ENCODE measurements at regions not wholly inside any gene's neighbourhood (a gene's known extent, or its start where the extent isn't known, plus 50 kb on each side); places are given as distances from the start of the nearest gene placed in this dataset.

GRCh38 chr2:88927128-88927527, 235.7 kb downstream of the RPIA start:
- WGBS (ENCODE audit: insufficient coverage), result no CpG with 5 or more reads among the region's 1 CpG
- no peaks in the 10 kb centered on the region for H3K4me1 ChIP-seq (ENCODE audit: control insufficient read depth in 1 of 2, insufficient read depth in 2 of 2, low read length in 2 of 2)
- H4K20me1 ChIP-seq (ENCODE audit: insufficient read depth, low read length), result no peaks in the 10 kb centered on the region
- no peaks in the 10 kb centered on the region for H3K27me3 ChIP-seq (ENCODE audit: control insufficient read depth in 2 of 2, insufficient read depth in 2 of 2, low read length in 2 of 2)
- Mint-ChIP-seq H3K9me3 (no peaks in the 10 kb centered on the region), H3K4me1 (no peaks in the 10 kb centered on the region), H3K36me3 (no peaks in the 10 kb centered on the region), H3K4me3 (no peak overlapping the region), H3K27ac (no peak overlapping the region), H3K27me3 (ENCODE audit: low read depth in 3 of 3) (no peaks in the 10 kb centered on the region)
- no peak overlapping the region for H2AFZ ChIP-seq (ENCODE audit: insufficient read depth, low read depth, low read length, poor library complexity, severe bottlenecking)
- H3K9ac ChIP-seq (ENCODE audit: insufficient read depth, low read length, poor library complexity, severe bottlenecking), result no peak overlapping the region
- H3K36me3 ChIP-seq (replicated peaks in 1 of 2; ENCODE audit: control insufficient read depth in 1 of 2, insufficient read depth in 2 of 2, low read length in 2 of 2), result no peaks in the 10 kb centered on the region
- no peak overlapping the region for H3K4me3 ChIP-seq (replicated peaks in 1 of 3; ENCODE audit: low read depth in 2 of 3, low read length in 3 of 3)
- no peak for DNase-seq
- no peak overlapping the region for H3K27ac ChIP-seq (ENCODE audit: low read depth in 1 of 2, low read length in 2 of 2)
- no peaks in the 10 kb centered on the region for H3K9me3 ChIP-seq (replicated peaks in 1 of 2; ENCODE audit: control insufficient read depth in 1 of 2, insufficient read depth in 1 of 2, low read length in 2 of 2)
- H3K79me2 ChIP-seq (ENCODE audit: insufficient read depth, low read length), result no peaks in the 10 kb centered on the region
- no peak for TF ChIP-seq CTCF (IDR thresholded peaks at IDR 0.05)
- intact Hi-C loops (cut with micrococcal nuclease), result no loop called here
- no peak overlapping the region for H3K4me2 ChIP-seq (replicated peaks; ENCODE audit: extremely low read depth, low read length, poor library complexity, severe bottlenecking)

- H3K9me3 Mint-ChIP-seq, result no peaks in the 10 kb centered on the region
- no peaks in the 10 kb centered on the region for H3K9me3 ChIP-seq (replicated peaks in 1 of 2; ENCODE audit: control insufficient read depth in 1 of 2, insufficient read depth in 1 of 2, low read length in 2 of 2)
- H3K79me2 ChIP-seq (ENCODE audit: insufficient read depth, low read length), result no peaks in the 10 kb centered on the region
- no peaks in the 10 kb centered on the region for H3K4me1 ChIP-seq (ENCODE audit: control insufficient read depth in 1 of 2, insufficient read depth in 2 of 2, low read length in 2 of 2)
- TF ChIP-seq CTCF (IDR thresholded peaks at IDR 0.05), result no peak
- H3K27me3 Mint-ChIP-seq (ENCODE audit: low read depth in 3 of 3), result no peaks in the 10 kb centered on the region
- intact Hi-C loops (cut with micrococcal nuclease), result loop anchor here in 1 of 2 donors (10.0 kb wide), 1 partner anchor 46 kb away; no protein-coding TSS in a partner anchor
- H3K4me1 Mint-ChIP-seq, result peaks cover 2% of the 10 kb centered on the region
- H3K4me2 ChIP-seq (replicated peaks; ENCODE audit: extremely low read depth, low read length, poor library complexity, severe bottlenecking), result no peak overlapping the region
- no peak overlapping the region for H3K4me3 Mint-ChIP-seq
- no peaks in the 10 kb centered on the region for H3K36me3 Mint-ChIP-seq
- H3K27ac Mint-ChIP-seq, result no peak overlapping the region
- no peaks in the 10 kb centered on the region for H3K27me3 ChIP-seq (ENCODE audit: control insufficient read depth in 2 of 2, insufficient read depth in 2 of 2, low read length in 2 of 2)
- H2AFZ ChIP-seq (ENCODE audit: insufficient read depth, low read depth, low read length, poor library complexity, severe bottlenecking), result no peak overlapping the region
- no peak overlapping the region for H3K9ac ChIP-seq (ENCODE audit: insufficient read depth, low read length, poor library complexity, severe bottlenecking)
- H3K36me3 ChIP-seq (replicated peaks in 1 of 2; ENCODE audit: control insufficient read depth in 1 of 2, insufficient read depth in 2 of 2, low read length in 2 of 2), result no peaks in the 10 kb centered on the region
- H3K4me3 ChIP-seq (replicated peaks in 1 of 3; ENCODE audit: low read depth in 2 of 3, low read length in 3 of 3), result no peak overlapping the region
- H3K27ac ChIP-seq (ENCODE audit: low read depth in 1 of 2, low read length in 2 of 2), result no peak overlapping the region
- H4K20me1 ChIP-seq (ENCODE audit: insufficient read depth, low read length), result no peaks in the 10 kb centered on the region
- DNase-seq, result no peak
Measured at GRCh38 chr2:88930659-88931058, 239.2 kb downstream of the RPIA start.

Data from CD14-positive monocyte (primary cell).